ENCODE measurements at regions not wholly inside any gene's neighbourhood (a gene's known extent, or its start where the extent isn't known, plus 50 kb on each side); places are given as distances from the start of the nearest gene placed in this dataset.

- DNase-seq = no peak
- intact Hi-C loops (cut with DNase I, micrococcal nuclease) = no loop called here
- no peaks in the 10 kb centered on the region for H3K9me3 ChIP-seq
These were observed 99.1 kb upstream of the ARHGEF3 start for GRCh38 chr3:56900801-56901200.

GRCh38 chr3:56899851-56900250 lies 98.1 kb upstream of the ARHGEF3 start:
- DNase-seq = no peak
- ATAC-seq = no peak
- Histone ChIP-seq H3K4me3 (no peak overlapping the region), H3K4me1 (ENCODE audit: low read depth) (no peaks in the 10 kb centered on the region), H3K36me3 (ENCODE audit: low read depth) (no peaks in the 10 kb centered on the region), H3K9me3 (no peaks in the 10 kb centered on the region)
- TF ChIP-seq CTCF (IDR thresholded peaks at IDR 0.05) = no peak
- intact Hi-C loops (cut with DNase I, micrococcal nuclease) = no loop called here

More at GRCh38 chr3:56900801-56901200, 99.1 kb upstream of the ARHGEF3 start:
- Histone ChIP-seq H3K4me1 (ENCODE audit: low read depth) (no peaks in the 10 kb centered on the region), H3K36me3 (ENCODE audit: low read depth) (no peaks in the 10 kb centered on the region), H3K4me3 (no peak overlapping the region)
- ATAC-seq = no peak
- no peak for TF ChIP-seq CTCF (IDR thresholded peaks at IDR 0.05)

GRCh38 chr3:56899078-56899477 lies 97.3 kb upstream of the ARHGEF3 start:
- H3K9me3 ChIP-seq = no peaks in the 10 kb centered on the region
- TF ChIP-seq CTCF (IDR thresholded peaks at IDR 0.05) = no peak
- no peaks in the 10 kb centered on the region for H3K36me3 ChIP-seq (ENCODE audit: low read depth)
- intact Hi-C loops (cut with DNase I, micrococcal nuclease) = no loop called here
- DNase-seq (no peak), ATAC-seq (peak; percentile 58)
- no peak overlapping the region for H3K4me3 ChIP-seq
- no peaks in the 10 kb centered on the region for H3K4me1 ChIP-seq (ENCODE audit: low read depth)

- no peaks in the 10 kb centered on the region for H3K9me3 ChIP-seq
- no peak overlapping the region for H3K4me3 ChIP-seq
- no peaks in the 10 kb centered on the region for H3K4me1 ChIP-seq (ENCODE audit: low read depth)
- DNase-seq (no peak), ATAC-seq (no peak)
- TF ChIP-seq CTCF (IDR thresholded peaks at IDR 0.05) = no peak
- H3K36me3 ChIP-seq (ENCODE audit: low read depth) = no peaks in the 10 kb centered on the region
- intact Hi-C loops (cut with DNase I, micrococcal nuclease) = no loop called here
These were observed 94.6 kb upstream of the ARHGEF3 start for GRCh38 chr3:56896357-56896756.

- Histone ChIP-seq H3K36me3 (ENCODE audit: low read depth) (no peaks in the 10 kb centered on the region), H3K4me1 (ENCODE audit: low read depth) (no peaks in the 10 kb centered on the region), H3K9me3 (no peaks in the 10 kb centered on the region), H3K4me3 (no peak overlapping the region)
- DNase-seq = no peak
- peak; percentile 30 for ATAC-seq
- no peak for TF ChIP-seq CTCF (IDR thresholded peaks at IDR 0.05)
- intact Hi-C loops (cut with DNase I, micrococcal nuclease) = no loop called here
These were observed 93.2 kb upstream of the ARHGEF3 start for GRCh38 chr3:56894881-56895431.

Measured in mucosa of descending colon (tissue), 3 donors.